ENCODE measurements at regions not wholly inside any gene's neighbourhood (a gene's known extent, or its start where the extent isn't known, plus 50 kb on each side); places are given as distances from the start of the nearest gene placed in this dataset.

DNA sequence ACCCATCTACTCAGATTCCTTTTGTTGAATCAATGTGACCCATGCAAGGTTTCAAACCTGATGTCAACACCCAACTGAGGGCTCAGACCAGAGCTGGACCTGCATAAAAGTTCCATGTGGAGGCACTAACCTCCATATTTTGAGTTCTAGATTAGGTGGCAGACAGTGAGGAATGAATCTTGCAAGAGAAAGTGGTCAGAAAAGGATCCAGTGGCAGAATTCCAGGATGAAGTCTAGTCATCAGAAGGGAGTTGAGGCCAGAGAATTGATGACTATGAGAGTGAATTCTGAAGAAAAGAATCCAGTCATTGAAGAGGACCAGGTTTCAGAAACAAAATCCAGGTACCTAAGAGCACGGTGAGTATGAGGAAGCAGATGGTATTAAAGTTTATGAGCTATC is 205.1 kb upstream of the RGMB start:
- TF ChIP-seq, protein P1, sequence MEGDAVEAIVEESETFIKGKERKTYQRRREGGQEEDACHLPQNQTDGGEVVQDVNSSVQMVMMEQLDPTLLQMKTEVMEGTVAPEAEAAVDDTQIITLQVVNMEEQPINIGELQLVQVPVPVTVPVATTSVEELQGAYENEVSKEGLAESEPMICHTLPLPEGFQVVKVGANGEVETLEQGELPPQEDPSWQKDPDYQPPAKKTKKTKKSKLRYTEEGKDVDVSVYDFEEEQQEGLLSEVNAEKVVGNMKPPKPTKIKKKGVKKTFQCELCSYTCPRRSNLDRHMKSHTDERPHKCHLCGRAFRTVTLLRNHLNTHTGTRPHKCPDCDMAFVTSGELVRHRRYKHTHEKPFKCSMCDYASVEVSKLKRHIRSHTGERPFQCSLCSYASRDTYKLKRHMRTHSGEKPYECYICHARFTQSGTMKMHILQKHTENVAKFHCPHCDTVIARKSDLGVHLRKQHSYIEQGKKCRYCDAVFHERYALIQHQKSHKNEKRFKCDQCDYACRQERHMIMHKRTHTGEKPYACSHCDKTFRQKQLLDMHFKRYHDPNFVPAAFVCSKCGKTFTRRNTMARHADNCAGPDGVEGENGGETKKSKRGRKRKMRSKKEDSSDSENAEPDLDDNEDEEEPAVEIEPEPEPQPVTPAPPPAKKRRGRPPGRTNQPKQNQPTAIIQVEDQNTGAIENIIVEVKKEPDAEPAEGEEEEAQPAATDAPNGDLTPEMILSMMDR (IDR thresholded peaks at IDR 0.05; ENCODE audit: insufficient read depth, low read length): no peak
- TF ChIP-seq, protein P2, sequence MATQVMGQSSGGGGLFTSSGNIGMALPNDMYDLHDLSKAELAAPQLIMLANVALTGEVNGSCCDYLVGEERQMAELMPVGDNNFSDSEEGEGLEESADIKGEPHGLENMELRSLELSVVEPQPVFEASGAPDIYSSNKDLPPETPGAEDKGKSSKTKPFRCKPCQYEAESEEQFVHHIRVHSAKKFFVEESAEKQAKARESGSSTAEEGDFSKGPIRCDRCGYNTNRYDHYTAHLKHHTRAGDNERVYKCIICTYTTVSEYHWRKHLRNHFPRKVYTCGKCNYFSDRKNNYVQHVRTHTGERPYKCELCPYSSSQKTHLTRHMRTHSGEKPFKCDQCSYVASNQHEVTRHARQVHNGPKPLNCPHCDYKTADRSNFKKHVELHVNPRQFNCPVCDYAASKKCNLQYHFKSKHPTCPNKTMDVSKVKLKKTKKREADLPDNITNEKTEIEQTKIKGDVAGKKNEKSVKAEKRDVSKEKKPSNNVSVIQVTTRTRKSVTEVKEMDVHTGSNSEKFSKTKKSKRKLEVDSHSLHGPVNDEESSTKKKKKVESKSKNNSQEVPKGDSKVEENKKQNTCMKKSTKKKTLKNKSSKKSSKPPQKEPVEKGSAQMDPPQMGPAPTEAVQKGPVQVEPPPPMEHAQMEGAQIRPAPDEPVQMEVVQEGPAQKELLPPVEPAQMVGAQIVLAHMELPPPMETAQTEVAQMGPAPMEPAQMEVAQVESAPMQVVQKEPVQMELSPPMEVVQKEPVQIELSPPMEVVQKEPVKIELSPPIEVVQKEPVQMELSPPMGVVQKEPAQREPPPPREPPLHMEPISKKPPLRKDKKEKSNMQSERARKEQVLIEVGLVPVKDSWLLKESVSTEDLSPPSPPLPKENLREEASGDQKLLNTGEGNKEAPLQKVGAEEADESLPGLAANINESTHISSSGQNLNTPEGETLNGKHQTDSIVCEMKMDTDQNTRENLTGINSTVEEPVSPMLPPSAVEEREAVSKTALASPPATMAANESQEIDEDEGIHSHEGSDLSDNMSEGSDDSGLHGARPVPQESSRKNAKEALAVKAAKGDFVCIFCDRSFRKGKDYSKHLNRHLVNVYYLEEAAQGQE (IDR thresholded peaks at IDR 0.05; ENCODE audit: insufficient replicate concordance, low read depth): no peak
